ENCODE measurements at regions not wholly inside any gene's neighbourhood (a gene's known extent, or its start where the extent isn't known, plus 50 kb on each side); places are given as distances from the start of the nearest gene placed in this dataset.

GRCh38 chr10:10680496-10680895, 337.2 kb upstream of the CELF2 start:
- no peak for TF ChIP-seq CTCF (IDR thresholded peaks at IDR 0.05; ENCODE audit: low read length)
- no peak for TF ChIP-seq EZH2 (IDR thresholded peaks at IDR 0.05; ENCODE audit: borderline replicate concordance, low read length)
